ENCODE measurements at regions not wholly inside any gene's neighbourhood (a gene's known extent, or its start where the extent isn't known, plus 50 kb on each side); places are given as distances from the start of the nearest gene placed in this dataset.

- ATAC-seq, result no peak
- TF ChIP-seq OSR1 (CRISPR knock-in tag; IDR thresholded peaks at IDR 0.05), result no peak
- no peak for TF ChIP-seq TCF4 (CRISPR knock-in tag; IDR thresholded peaks at IDR 0.05; ENCODE audit: borderline replicate concordance)
- no peak for TF ChIP-seq ZFP30 (CRISPR knock-in tag; IDR thresholded peaks at IDR 0.05)
- no peak for TF ChIP-seq ZNF565 (CRISPR knock-in tag; conservative IDR thresholded peaks at IDR 0.05; ENCODE audit: low read depth)
- no peak for TF ChIP-seq ZNF8 (CRISPR knock-in tag; IDR thresholded peaks at IDR 0.05)
- TF ChIP-seq SNAI2 (CRISPR knock-in tag; IDR thresholded peaks at IDR 0.05), result no peak
- TF ChIP-seq, protein P1, sequence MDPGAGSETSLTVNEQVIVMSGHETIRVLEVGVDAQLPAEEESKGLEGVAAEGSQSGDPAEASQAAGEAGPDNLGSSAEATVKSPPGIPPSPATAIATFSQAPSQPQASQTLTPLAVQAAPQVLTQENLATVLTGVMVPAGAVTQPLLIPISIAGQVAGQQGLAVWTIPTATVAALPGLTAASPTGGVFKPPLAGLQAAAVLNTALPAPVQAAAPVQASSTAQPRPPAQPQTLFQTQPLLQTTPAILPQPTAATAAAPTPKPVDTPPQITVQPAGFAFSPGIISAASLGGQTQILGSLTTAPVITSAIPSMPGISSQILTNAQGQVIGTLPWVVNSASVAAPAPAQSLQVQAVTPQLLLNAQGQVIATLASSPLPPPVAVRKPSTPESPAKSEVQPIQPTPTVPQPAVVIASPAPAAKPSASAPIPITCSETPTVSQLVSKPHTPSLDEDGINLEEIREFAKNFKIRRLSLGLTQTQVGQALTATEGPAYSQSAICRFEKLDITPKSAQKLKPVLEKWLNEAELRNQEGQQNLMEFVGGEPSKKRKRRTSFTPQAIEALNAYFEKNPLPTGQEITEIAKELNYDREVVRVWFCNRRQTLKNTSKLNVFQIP (CRISPR knock-in tag; IDR thresholded peaks at IDR 0.05; ENCODE audit: borderline replicate concordance, low read depth), result no peak
- TF ChIP-seq TOX (CRISPR knock-in tag; IDR thresholded peaks at IDR 0.05; ENCODE audit: borderline replicate concordance), result no peak
- no peak for TF ChIP-seq ZC3H10 (CRISPR knock-in tag; IDR thresholded peaks at IDR 0.05)
- TF ChIP-seq, protein P2, sequence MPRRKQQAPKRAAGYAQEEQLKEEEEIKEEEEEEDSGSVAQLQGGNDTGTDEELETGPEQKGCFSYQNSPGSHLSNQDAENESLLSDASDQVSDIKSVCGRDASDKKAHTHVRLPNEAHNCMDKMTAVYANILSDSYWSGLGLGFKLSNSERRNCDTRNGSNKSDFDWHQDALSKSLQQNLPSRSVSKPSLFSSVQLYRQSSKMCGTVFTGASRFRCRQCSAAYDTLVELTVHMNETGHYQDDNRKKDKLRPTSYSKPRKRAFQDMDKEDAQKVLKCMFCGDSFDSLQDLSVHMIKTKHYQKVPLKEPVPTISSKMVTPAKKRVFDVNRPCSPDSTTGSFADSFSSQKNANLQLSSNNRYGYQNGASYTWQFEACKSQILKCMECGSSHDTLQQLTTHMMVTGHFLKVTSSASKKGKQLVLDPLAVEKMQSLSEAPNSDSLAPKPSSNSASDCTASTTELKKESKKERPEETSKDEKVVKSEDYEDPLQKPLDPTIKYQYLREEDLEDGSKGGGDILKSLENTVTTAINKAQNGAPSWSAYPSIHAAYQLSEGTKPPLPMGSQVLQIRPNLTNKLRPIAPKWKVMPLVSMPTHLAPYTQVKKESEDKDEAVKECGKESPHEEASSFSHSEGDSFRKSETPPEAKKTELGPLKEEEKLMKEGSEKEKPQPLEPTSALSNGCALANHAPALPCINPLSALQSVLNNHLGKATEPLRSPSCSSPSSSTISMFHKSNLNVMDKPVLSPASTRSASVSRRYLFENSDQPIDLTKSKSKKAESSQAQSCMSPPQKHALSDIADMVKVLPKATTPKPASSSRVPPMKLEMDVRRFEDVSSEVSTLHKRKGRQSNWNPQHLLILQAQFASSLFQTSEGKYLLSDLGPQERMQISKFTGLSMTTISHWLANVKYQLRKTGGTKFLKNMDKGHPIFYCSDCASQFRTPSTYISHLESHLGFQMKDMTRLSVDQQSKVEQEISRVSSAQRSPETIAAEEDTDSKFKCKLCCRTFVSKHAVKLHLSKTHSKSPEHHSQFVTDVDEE (CRISPR knock-in tag; IDR thresholded peaks at IDR 0.05), result no peak
- TF ChIP-seq PPARA (CRISPR knock-in tag; IDR thresholded peaks at IDR 0.05; ENCODE audit: borderline replicate concordance), result no peak
- TF ChIP-seq, protein P3, sequence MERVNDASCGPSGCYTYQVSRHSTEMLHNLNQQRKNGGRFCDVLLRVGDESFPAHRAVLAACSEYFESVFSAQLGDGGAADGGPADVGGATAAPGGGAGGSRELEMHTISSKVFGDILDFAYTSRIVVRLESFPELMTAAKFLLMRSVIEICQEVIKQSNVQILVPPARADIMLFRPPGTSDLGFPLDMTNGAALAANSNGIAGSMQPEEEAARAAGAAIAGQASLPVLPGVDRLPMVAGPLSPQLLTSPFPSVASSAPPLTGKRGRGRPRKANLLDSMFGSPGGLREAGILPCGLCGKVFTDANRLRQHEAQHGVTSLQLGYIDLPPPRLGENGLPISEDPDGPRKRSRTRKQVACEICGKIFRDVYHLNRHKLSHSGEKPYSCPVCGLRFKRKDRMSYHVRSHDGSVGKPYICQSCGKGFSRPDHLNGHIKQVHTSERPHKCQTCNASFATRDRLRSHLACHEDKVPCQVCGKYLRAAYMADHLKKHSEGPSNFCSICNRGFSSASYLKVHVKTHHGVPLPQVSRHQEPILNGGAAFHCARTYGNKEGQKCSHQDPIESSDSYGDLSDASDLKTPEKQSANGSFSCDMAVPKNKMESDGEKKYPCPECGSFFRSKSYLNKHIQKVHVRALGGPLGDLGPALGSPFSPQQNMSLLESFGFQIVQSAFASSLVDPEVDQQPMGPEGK (CRISPR knock-in tag; IDR thresholded peaks at IDR 0.05; ENCODE audit: borderline replicate concordance), result no peak
- TF ChIP-seq CSRNP3 (CRISPR knock-in tag; IDR thresholded peaks at IDR 0.05), result no peak
- TF ChIP-seq ESRRG (CRISPR knock-in tag; IDR thresholded peaks at IDR 0.05), result no peak
- no peak for TF ChIP-seq BACH2 (CRISPR knock-in tag; IDR thresholded peaks at IDR 0.05; ENCODE audit: borderline replicate concordance)
- no peak for TF ChIP-seq ISL1 (CRISPR knock-in tag; IDR thresholded peaks at IDR 0.05)
- no peak for TF ChIP-seq CREB5 (CRISPR knock-in tag; IDR thresholded peaks at IDR 0.05; ENCODE audit: low read depth)
These were observed 155.0 kb upstream of the SERTAD2 start for GRCh38 chr2:64808754-64809153.

- TF ChIP-seq SNAI2 (CRISPR knock-in tag; IDR thresholded peaks at IDR 0.05), result no peak
- no peak for TF ChIP-seq TCF4 (CRISPR knock-in tag; IDR thresholded peaks at IDR 0.05; ENCODE audit: borderline replicate concordance)
- TF ChIP-seq, protein P3 (CRISPR knock-in tag; IDR thresholded peaks at IDR 0.05; ENCODE audit: borderline replicate concordance), result no peak
- TF ChIP-seq RARB (CRISPR knock-in tag; IDR thresholded peaks at IDR 0.05), result no peak
- TF ChIP-seq ZFP3 (CRISPR knock-in tag; IDR thresholded peaks at IDR 0.05), result no peak
- TF ChIP-seq ZNF8 (CRISPR knock-in tag; IDR thresholded peaks at IDR 0.05), result no peak
- no peak for TF ChIP-seq ZC3H10 (CRISPR knock-in tag; IDR thresholded peaks at IDR 0.05)
- no peak for TF ChIP-seq ZFP30 (CRISPR knock-in tag; IDR thresholded peaks at IDR 0.05)
- TF ChIP-seq TOX (CRISPR knock-in tag; IDR thresholded peaks at IDR 0.05; ENCODE audit: borderline replicate concordance), result no peak
- TF ChIP-seq CREB5 (CRISPR knock-in tag; IDR thresholded peaks at IDR 0.05; ENCODE audit: low read depth), result no peak
- ATAC-seq, result no peak
These were observed 155.5 kb upstream of the SERTAD2 start for GRCh38 chr2:64809216-64809615.

Measured in SK-N-SH treated with all-trans-retinoic acid at 6 μM for 48 hours (cell line).